ENCODE measurements at regions not wholly inside any gene's neighbourhood (a gene's known extent, or its start where the extent isn't known, plus 50 kb on each side); places are given as distances from the start of the nearest gene placed in this dataset.

DNA sequence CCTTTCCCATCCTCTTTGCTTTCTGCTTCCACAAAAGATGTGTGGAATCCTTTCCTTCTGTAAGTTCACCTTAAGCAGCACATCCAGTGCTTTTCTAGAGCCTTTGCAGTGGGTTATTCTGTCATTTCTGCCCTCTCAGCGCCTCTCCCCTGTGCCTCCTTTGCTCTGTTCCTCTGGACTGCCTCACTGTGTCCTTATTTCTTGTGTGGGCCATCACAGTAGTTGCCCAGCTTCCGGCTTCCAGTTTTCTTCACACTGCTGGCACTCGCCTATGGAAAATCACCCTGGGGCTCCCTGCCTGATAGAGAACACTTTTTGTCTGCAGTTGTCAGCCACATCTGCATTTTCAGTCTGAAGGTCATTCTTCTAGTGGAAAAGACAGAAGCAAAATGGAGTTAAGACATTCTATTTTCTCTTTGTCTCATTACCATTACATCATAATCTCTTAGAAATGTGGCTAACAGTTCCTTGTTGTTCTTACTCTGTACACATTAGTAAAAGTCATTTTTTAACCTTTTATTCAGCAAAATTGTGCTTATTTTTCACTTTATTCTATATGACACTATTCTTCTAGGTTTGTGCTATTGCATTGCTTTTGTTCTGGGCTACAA, 64.1 kb upstream of the ZNF608 start:
- no peak for TF ChIP-seq POLR2A (IDR thresholded peaks at IDR 0.05; ENCODE audit: low read depth, low read length)
- TF ChIP-seq POLR2AphosphoS5 (IDR thresholded peaks at IDR 0.05; ENCODE audit: low read depth, low read length): no peak
- TF ChIP-seq TAF1 (IDR thresholded peaks at IDR 0.05; ENCODE audit: borderline replicate concordance, low read depth, low read length): no peak

All from GM12892 (cell line).